Thymus (tissue), 11 donors: ENCODE measurements at regions not wholly inside any gene's neighbourhood (a gene's known extent, or its start where the extent isn't known, plus 50 kb on each side); places are given as distances from the start of the nearest gene placed in this dataset.

Experiments used
- DNase-seq, 9 donors: peaks; one replicate each; pipeline ENCODE4 v3.0.0-alpha.2; 2013; ENCODE audit warnings: low spot score in 9 of 9, low read depth in 6 of 9, missing footprints in 1 of 9
- H3K27ac ChIP-seq, 2 donors: one replicate each; pipeline ENCODE4 v1.5.1; 2013; ENCODE audit warnings: control low read depth in 1 of 2, low read depth in 1 of 2, low read length in 1 of 2, mild to moderate bottlenecking in 1 of 2, moderate library complexity in 1 of 2
- H3K27me3 ChIP-seq, 2 donors: one replicate each; pipeline ENCODE4 v1.5.1; 2013; ENCODE audit warnings: low read length in 1 of 2; ENCODE audit not compliant: control insufficient read depth in 2 of 2, insufficient read depth in 1 of 2
- H3K36me3 ChIP-seq, 2 donors: one replicate each; pipeline ENCODE4 v1.5.1; 2013; ENCODE audit warnings: low read length in 1 of 2, mild to moderate bottlenecking in 1 of 2, moderate library complexity in 1 of 2; ENCODE audit not compliant: control insufficient read depth in 2 of 2, insufficient read depth in 2 of 2
- H3K4me1 ChIP-seq, 2 donors: one replicate each; pipeline ENCODE4 v1.5.1; 2013; ENCODE audit warnings: low read length in 2 of 2; ENCODE audit not compliant: control insufficient read depth in 2 of 2, insufficient read depth in 2 of 2
- H3K4me3 ChIP-seq, 2 donors: one replicate each; pipeline ENCODE4 v1.5.1; 2013; ENCODE audit warnings: low read length in 2 of 2, control low read depth in 1 of 2, mild to moderate bottlenecking in 1 of 2
- H3K9me3 ChIP-seq, 2 donors: one replicate each; pipeline ENCODE4 v1.5.1; 2013; ENCODE audit warnings: low read length in 1 of 2, mild to moderate bottlenecking in 1 of 2; ENCODE audit not compliant: control insufficient read depth in 2 of 2, insufficient read depth in 1 of 2
- WGBS: extraction: QIAGEN DNeasy Blood & Tissue Kit; methylation state at CpG from one replicate; pipeline ENCODE4 v1.1.7; 2013; 5-methylcytosine and 5-hydroxymethylcytosine counted together
- donor health status: healthy.

DNA sequence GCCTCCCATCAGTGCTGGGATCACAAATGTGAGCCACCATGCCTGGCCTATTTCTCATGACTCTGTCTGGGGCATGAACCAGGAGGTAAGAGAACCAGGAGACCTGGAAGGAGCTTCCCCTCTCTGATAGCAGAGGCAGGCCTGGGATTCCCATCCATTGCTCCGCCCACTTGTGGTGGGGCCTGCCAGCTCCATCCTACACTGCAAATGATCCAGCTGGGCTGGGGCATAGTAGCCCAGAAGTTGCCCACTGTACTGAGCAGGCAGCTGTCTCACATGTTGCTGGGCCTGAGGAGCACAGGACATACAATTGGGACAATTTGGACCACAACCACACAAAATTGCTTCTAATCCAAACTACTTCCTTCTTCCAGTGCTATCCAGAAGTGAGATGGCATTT lies 91.0 kb downstream of the MARCHF4 start:
- no peak overlapping the region for H3K27ac ChIP-seq
- H3K9me3 ChIP-seq: no peaks in the 10 kb centered on the region
- H3K36me3 ChIP-seq: no peaks in the 10 kb centered on the region
- H3K4me3 ChIP-seq: no peak overlapping the region
- WGBS: 94% methylated on average over 1 of the region's 1 CpG
- no peak for DNase-seq
- H3K4me1 ChIP-seq: no peaks in the 10 kb centered on the region
- no peaks in the 10 kb centered on the region for H3K27me3 ChIP-seq

DNA sequence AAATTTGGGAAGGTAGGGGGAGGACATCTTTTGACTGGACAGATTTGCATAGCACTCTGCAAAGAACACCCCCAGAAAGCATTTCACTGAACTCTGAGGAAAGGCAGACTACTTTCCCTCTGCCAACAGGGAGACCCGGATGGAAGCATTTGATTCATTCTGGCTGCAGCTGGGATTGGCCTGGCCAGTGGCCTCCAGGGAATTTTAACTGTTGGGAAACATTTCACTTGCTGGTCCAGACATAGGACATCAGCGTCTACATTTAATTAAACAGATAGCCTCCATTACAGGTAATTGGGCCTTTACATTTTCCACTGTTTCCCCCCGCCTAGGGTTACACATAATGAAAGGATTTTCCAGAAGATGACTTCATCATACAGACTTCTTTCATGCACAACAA lies 92.8 kb downstream of the MARCHF4 start:
- DNase-seq: no peak
- H3K36me3 ChIP-seq: no peaks in the 10 kb centered on the region
- H3K4me3 ChIP-seq: no peak overlapping the region
- no peaks in the 10 kb centered on the region for H3K4me1 ChIP-seq
- no peaks in the 10 kb centered on the region for H3K9me3 ChIP-seq
- 95% methylated on average over 3 of the region's 3 CpGs for WGBS
- no peak overlapping the region for H3K27ac ChIP-seq
- no peaks in the 10 kb centered on the region for H3K27me3 ChIP-seq

DNA sequence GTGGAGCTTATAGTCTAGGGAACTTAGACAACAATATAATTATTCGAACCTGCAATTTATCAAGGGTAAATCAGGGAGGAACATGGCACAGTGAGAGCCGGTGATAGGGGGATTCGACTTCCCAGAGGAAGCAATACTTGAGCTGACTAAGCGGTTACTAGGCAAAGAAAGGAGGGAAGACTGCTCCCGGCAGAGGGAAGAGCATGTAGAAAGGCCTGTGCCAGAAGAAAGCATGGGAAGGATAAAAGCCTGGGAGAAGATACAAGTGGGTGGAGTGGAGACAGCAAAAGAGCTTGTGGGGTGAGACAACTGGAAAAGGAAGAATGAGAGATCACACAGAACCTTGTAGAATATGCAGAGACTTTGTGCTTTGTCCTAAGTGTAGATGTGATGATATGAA lies 93.3 kb downstream of the MARCHF4 start:
- no peak overlapping the region for H3K4me3 ChIP-seq
- no peaks in the 10 kb centered on the region for H3K36me3 ChIP-seq
- H3K27me3 ChIP-seq: no peaks in the 10 kb centered on the region
- no peak overlapping the region for H3K27ac ChIP-seq
- H3K9me3 ChIP-seq: no peaks in the 10 kb centered on the region
- H3K4me1 ChIP-seq: no peaks in the 10 kb centered on the region
- 95% methylated on average over 5 of the region's 5 CpGs for WGBS
- no peak for DNase-seq

DNA sequence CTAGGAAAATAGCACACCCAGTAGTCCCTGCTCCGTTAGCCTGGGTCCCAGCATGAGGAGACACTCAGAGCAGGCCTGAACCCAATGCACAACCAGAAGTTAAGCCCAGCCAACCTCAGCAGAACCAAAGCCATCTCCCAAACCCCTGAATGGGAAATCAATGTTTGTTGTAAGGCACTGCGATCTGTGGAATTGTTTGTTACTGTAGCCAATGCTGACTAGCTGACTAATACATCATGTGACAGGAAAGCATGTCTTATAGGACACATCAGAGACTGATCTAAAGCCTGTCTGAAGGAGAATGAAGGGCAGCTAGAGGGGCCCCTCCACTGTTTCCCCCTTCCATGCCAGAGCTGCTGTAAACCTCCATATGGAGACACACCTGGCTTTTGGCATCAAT lies 96.4 kb downstream of the MARCHF4 start:
- H3K4me3 ChIP-seq: no peak overlapping the region
- peaks cover 0 to 3% of the 10 kb centered on the region in 2 donors for H3K27me3 ChIP-seq
- DNase-seq: no peak
- no peak overlapping the region for H3K27ac ChIP-seq
- no peaks in the 10 kb centered on the region for H3K4me1 ChIP-seq
- H3K36me3 ChIP-seq: no peaks in the 10 kb centered on the region
- H3K9me3 ChIP-seq: no peaks in the 10 kb centered on the region
- WGBS: 99% methylated on average over 2 of the region's 2 CpGs

DNA sequence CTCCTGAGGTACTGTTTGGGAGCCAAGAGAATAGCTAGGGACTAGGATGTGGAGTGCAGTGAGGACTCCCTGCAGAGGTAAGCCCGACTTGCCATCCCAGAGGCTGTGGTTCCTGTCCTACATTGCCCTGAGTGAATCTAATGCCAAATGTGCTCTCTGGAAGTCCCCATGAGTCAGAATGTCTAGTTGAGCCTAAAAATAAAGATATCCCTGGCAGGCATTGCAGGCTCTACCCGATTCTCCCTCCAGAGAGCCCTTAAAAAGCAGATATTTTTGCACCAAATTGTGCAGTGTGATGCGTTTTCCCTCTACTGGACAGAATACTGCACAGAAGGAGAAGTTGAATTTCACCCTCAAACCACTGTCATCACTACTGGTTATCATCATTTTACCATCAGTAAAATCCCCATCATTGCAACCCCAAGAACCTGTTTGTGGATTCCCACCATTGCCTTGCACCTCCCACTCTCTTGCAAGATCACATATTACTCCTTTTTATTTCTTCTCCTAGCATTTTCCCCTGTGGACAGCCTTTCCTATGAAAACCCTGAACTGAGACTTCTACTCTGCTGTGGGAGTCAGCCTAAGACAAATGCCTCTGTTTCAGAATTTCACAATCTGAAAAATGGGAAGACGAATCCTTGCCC lies 98.0 kb downstream of the MARCHF4 start:
- Histone ChIP-seq H3K27ac (no peak overlapping the region), H3K4me1 (no peaks in the 10 kb centered on the region), H3K27me3 (peaks cover 0 to 3% of the 10 kb centered on the region in 2 donors), H3K4me3 (no peak overlapping the region), H3K9me3 (no peaks in the 10 kb centered on the region), H3K36me3 (no peaks in the 10 kb centered on the region)
- WGBS: 72% methylated on average over 4 of the region's 4 CpGs
- no peak for DNase-seq

DNA sequence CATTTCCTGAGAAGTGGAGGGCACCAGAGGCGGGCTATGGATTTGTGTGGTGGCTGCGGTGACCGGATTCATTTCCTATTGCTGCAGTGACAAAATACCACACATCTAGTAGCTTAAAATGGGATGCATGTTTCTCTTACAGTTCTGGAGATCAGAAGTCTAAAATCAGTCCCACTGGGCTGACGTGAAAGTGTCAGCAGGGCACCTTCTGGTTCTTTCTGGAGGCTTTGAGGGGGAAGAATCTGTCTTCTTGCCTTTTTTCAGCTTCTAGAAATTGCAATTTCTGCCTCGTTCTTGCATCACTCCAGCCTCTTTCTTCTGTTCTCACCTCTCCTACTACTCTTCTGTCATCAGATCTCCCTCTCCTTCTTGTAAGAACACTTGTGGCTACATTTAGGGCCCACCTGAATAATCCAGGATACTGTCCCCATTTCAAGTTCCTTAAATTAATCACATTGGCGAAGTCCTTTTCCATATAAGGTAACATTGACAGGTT lies 111.2 kb downstream of the MARCHF4 start:
- WGBS: 96% methylated on average over 6 of the region's 6 CpGs
- Histone ChIP-seq H3K4me1 (peaks cover 0 to 2% of the 10 kb centered on the region in 2 donors), H3K9me3 (no peaks in the 10 kb centered on the region), H3K27ac (no peak overlapping the region), H3K27me3 (no peaks in the 10 kb centered on the region), H3K36me3 (no peaks in the 10 kb centered on the region), H3K4me3 (no peak overlapping the region)
- DNase-seq: no peak

DNA sequence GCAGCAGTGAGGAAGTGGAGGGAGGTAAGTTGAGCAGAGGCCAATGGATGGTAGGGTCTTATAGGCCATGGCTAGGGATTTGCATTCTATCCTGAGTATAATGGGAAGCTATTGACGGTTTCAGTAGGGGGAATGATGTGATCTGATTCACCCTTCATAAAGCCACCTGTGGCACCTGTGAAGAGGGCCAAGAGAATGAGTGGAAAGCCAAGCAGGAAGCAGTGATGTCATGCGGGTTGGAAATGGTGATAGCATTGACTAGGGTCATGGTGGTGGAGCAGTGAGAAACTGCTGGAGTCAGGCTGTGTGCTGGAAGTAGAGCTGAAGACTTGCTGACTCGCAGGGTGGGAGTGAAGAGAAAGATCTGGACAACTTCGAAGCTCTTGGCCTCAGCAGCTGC lies 111.7 kb downstream of the MARCHF4 start:
- WGBS: 92% methylated on average over 4 of the region's 4 CpGs
- Histone ChIP-seq H3K9me3 (no peaks in the 10 kb centered on the region), H3K4me3 (no peak overlapping the region), H3K4me1 (peaks cover 0 to 2% of the 10 kb centered on the region in 2 donors), H3K27ac (no peak overlapping the region), H3K27me3 (no peaks in the 10 kb centered on the region), H3K36me3 (no peaks in the 10 kb centered on the region)
- DNase-seq: no peak

DNA sequence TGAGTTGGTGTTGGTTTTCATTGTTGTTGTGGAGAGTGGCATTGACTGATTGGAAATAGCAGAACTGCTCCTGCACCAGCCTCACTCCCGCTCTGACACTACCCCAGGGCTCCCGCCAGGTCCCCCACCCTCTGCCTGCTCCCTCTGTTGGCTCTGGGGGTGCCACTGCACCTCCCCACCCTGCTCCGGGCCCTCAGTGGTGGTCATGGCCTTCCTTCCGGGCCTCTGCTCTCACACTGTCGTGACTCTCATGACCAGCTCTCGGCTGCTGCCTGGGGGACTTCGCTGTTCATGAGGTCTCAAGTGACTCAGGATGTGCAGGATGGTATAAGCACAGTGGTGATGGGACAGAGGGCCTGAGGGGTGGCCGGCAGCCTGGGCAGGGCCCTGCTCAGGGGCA lies 113.2 kb downstream of the MARCHF4 start:
- H3K4me3 ChIP-seq: no peak overlapping the region
- no peaks in the 10 kb centered on the region for H3K9me3 ChIP-seq
- 93% methylated on average over 8 of the region's 8 CpGs for WGBS
- no peaks in the 10 kb centered on the region for H3K27me3 ChIP-seq
- no peak for DNase-seq
- H3K27ac ChIP-seq: no peak overlapping the region
- no peaks in the 10 kb centered on the region for H3K36me3 ChIP-seq
- peaks cover 0 to 2% of the 10 kb centered on the region in 2 donors for H3K4me1 ChIP-seq

DNA sequence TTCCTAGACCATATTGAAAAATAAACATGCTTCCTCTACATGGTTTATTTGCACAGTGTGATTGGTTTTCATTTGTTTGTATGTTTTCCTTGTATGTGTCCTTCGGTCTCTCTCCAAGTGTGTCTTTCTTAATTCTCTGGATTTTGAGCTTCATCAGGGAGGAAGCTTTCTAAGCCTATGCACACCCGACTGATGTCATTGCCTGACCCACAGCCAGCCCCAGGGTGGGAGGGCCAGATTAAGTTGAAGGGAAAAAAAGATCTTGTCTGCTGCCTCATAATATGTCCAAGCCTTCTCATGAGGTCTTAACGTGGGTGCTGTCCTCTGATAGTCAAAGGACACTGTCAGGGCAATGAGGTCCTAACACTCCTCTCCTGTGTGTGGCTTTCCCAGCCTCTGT lies 115.2 kb downstream of the MARCHF4 start:
- Histone ChIP-seq H3K4me1 (peaks cover 0 to 2% of the 10 kb centered on the region in 2 donors), H3K36me3 (no peaks in the 10 kb centered on the region), H3K9me3 (peaks cover 0 to 2% of the 10 kb centered on the region in 2 donors), H3K27me3 (no peaks in the 10 kb centered on the region), H3K4me3 (no peak overlapping the region), H3K27ac (no peak overlapping the region)
- DNase-seq: no peak
- 96% methylated on average over 3 of the region's 3 CpGs for WGBS
